Keratinocyte (primary cell): ENCODE measurements at regions not wholly inside any gene's neighbourhood (a gene's known extent, or its start where the extent isn't known, plus 50 kb on each side); places are given as distances from the start of the nearest gene placed in this dataset.

Experiments used
- DNase-seq: peaks from one replicate; pipeline ENCODE4 v3.0.0-alpha.2; 2011; ENCODE audit warnings: low read depth, missing footprints, low spot score
- FAIRE-seq: peaks from 2 replicates; lab custom pipeline; 2011; peaks lifted over from hg19 to GRCh38; lab: Jason Lieb, UNC
- H2AFZ ChIP-seq: 2 replicates; pipeline ENCODE4 v1.6.0; 2012; ENCODE audit warnings: low read length, control low read depth, inconsistent platforms; ENCODE audit not compliant: control insufficient read depth
- H3K27ac ChIP-seq: 2 replicates; pipeline ENCODE4 v1.5.1; 2011; ENCODE audit warnings: low read length; ENCODE audit not compliant: control insufficient read depth, insufficient read depth
- H3K27me3 ChIP-seq: 3 replicates; pipeline ENCODE4 v1.6.0; 2011; ENCODE audit warnings: low read length; ENCODE audit not compliant: control insufficient read depth, insufficient read depth; ENCODE audit errors: extremely low read depth
- H3K36me3 ChIP-seq, 2 experiments: 2 replicates in 1 of 2; 3 replicates in 1 of 2; pipeline ENCODE4 v1.5.1; 2011; ENCODE audit warnings: low read length in 2 of 2, mild to moderate bottlenecking in 1 of 2; ENCODE audit not compliant: control insufficient read depth in 2 of 2, insufficient read depth in 2 of 2; ENCODE audit errors: extremely low read depth in 1 of 2
- H3K4me1 ChIP-seq: 3 replicates; pipeline ENCODE4 v1.5.1; 2011; ENCODE audit warnings: low read length; ENCODE audit not compliant: control insufficient read depth, insufficient read depth; ENCODE audit errors: extremely low read depth
- H3K4me2 ChIP-seq: 3 replicates; pipeline ENCODE4 v1.6.0; 2011; ENCODE audit warnings: low read depth, low read length; ENCODE audit not compliant: control insufficient read depth, insufficient read depth; ENCODE audit errors: extremely low read depth
- H3K4me3 ChIP-seq, 3 experiments: fragments of 200-600 bp in 1 of 3; sonication (generic) in 1 of 3; 2 replicates in 2 of 3; 3 replicates in 1 of 3; pipeline ENCODE4 v1.5.1; 2011 to 2016; ENCODE audit warnings: low read length in 3 of 3, mild to moderate bottlenecking in 3 of 3, control low read depth in 2 of 3, inconsistent platforms in 1 of 3, low read depth in 1 of 3, mixed read lengths in 1 of 3, mixed run types in 1 of 3, moderate library complexity in 1 of 3; ENCODE audit not compliant: control insufficient read depth in 2 of 3, insufficient read depth in 2 of 3; ENCODE audit errors: extremely low read depth in 1 of 3
- H3K79me2 ChIP-seq: 2 replicates; pipeline ENCODE4 v1.6.0; 2012; ENCODE audit warnings: low read length; ENCODE audit not compliant: control insufficient read depth, insufficient read depth
- H3K9ac ChIP-seq: 3 replicates; pipeline ENCODE4 v1.6.0; 2011; ENCODE audit warnings: low read length; ENCODE audit not compliant: control insufficient read depth, insufficient read depth; ENCODE audit errors: extremely low read depth
- H3K9me1 ChIP-seq: 3 replicates; pipeline ENCODE4 v1.6.0; 2011; ENCODE audit warnings: low read length; ENCODE audit not compliant: control insufficient read depth, insufficient read depth; ENCODE audit errors: extremely low read depth
- H3K9me3 ChIP-seq: 2 replicates; pipeline ENCODE4 v1.5.1; 2012; ENCODE audit warnings: low read depth, low read length; ENCODE audit not compliant: control insufficient read depth
- H4K20me1 ChIP-seq: 3 replicates; pipeline ENCODE4 v1.6.0; 2011; ENCODE audit warnings: low read length; ENCODE audit not compliant: control insufficient read depth, insufficient read depth; ENCODE audit errors: extremely low read depth
- CTCF ChIP-seq, 3 experiments: IDR thresholded peaks in 1 of 3; conservative IDR thresholded peaks in 1 of 3; optimal IDR thresholded peaks in 1 of 3; 2 replicates in 2 of 3; 3 replicates in 1 of 3; pipeline versions ENCODE3 to v1.5.1; 2011; ENCODE audit warnings: low read length in 3 of 3, mild to moderate bottlenecking in 3 of 3, moderate library complexity in 2 of 3, control low read depth in 1 of 3, inconsistent platforms in 1 of 3; ENCODE audit not compliant: insufficient read depth in 2 of 3; ENCODE audit errors: extremely low read depth in 1 of 3
- EZH2 ChIP-seq: IDR thresholded peaks from one replicate; pipeline ENCODE4 v1.6.1; 2012; ENCODE audit warnings: inconsistent platforms, mild to moderate bottlenecking, low read length, moderate library complexity
- dilution Hi-C: fragments of 300-500 bp; cut with MboI; formaldehyde crosslinking; loops from one replicate; pipeline ENCODE4 v1.7.0; 2020; ENCODE audit warnings: low sequenced_read_pairs; ENCODE audit not compliant: extremely low pct_ligation_motif_present

- no peak for FAIRE-seq
- Histone ChIP-seq H3K4me3 (no peak overlapping the region), H3K9me3 (no peaks in the 10 kb centered on the region), H3K9ac (no peak overlapping the region), H3K9me1 (no peaks in the 10 kb centered on the region), H3K4me1 (no peaks in the 10 kb centered on the region), H3K79me2 (no peaks in the 10 kb centered on the region), H3K4me2 (no peak overlapping the region), H4K20me1 (no peaks in the 10 kb centered on the region), H3K27me3 (no peaks in the 10 kb centered on the region), H3K36me3 (no peaks in the 10 kb centered on the region), H3K27ac (no peak overlapping the region), H2AFZ (no peak overlapping the region)
- TF ChIP-seq CTCF (optimal IDR thresholded peaks at IDR 0.05 in 1 of 3, IDR thresholded peaks at IDR 0.05 in 1 of 3, conservative IDR thresholded peaks at IDR 0.05 in 1 of 3; ENCODE audit: extremely low read depth in 1 of 3, insufficient read depth in 2 of 3, low read length in 3 of 3) (no peak), EZH2 (no peak)
- dilution Hi-C loops = no loop called here
- no peak for DNase-seq
These were observed 242.0 kb upstream of the TBX18 start for GRCh38 chr6:85006362-85006761.

- H3K4me1 ChIP-seq = no peaks in the 10 kb centered on the region
- no peak overlapping the region for H3K9ac ChIP-seq
- H2AFZ ChIP-seq = no peak overlapping the region
- H3K4me2 ChIP-seq = no peak overlapping the region
- no peaks in the 10 kb centered on the region for H3K9me1 ChIP-seq
- H3K79me2 ChIP-seq = no peaks in the 10 kb centered on the region
- dilution Hi-C loops = no loop called here
- H4K20me1 ChIP-seq = no peaks in the 10 kb centered on the region
- no peaks in the 10 kb centered on the region for H3K9me3 ChIP-seq
- H3K36me3 ChIP-seq = no peaks in the 10 kb centered on the region
- no peaks in the 10 kb centered on the region for H3K27me3 ChIP-seq
- no peak overlapping the region for H3K4me3 ChIP-seq
- no peak for TF ChIP-seq EZH2
- TF ChIP-seq CTCF (optimal IDR thresholded peaks at IDR 0.05 in 1 of 3, IDR thresholded peaks at IDR 0.05 in 1 of 3, conservative IDR thresholded peaks at IDR 0.05 in 1 of 3; ENCODE audit: extremely low read depth in 1 of 3, insufficient read depth in 2 of 3, low read length in 3 of 3) = no peak
- no peak for FAIRE-seq
- DNase-seq = no peak
- H3K27ac ChIP-seq = no peak overlapping the region
These were observed 241.1 kb upstream of the TBX18 start for GRCh38 chr6:85005494-85005893.
